Tongue (tissue), 1 donor: ENCODE measurements at regions not wholly inside any gene's neighbourhood (a gene's known extent, or its start where the extent isn't known, plus 50 kb on each side); places are given as distances from the start of the nearest gene placed in this dataset.

ENCODE experiments used
- DNase-seq: peaks from one replicate; pipeline ENCODE4 v3.0.0-alpha.2; 2015

GRCh38 chr1:162964901-162965300, 103.9 kb upstream of the CCDC190 start:
- DNase-seq = no peak

- no peak for DNase-seq
Observed at GRCh38 chr1:162956922-162957321, 95.9 kb upstream of the CCDC190 start.

GRCh38 chr1:162954824-162955223, 93.8 kb upstream of the CCDC190 start:
- no peak for DNase-seq

- DNase-seq = no peak
Observed at GRCh38 chr1:162952956-162953355, 92.0 kb upstream of the CCDC190 start.

- DNase-seq = peak; percentile 31
Observed at GRCh38 chr1:162951553-162952315, 90.8 kb upstream of the CCDC190 start.

DNA sequence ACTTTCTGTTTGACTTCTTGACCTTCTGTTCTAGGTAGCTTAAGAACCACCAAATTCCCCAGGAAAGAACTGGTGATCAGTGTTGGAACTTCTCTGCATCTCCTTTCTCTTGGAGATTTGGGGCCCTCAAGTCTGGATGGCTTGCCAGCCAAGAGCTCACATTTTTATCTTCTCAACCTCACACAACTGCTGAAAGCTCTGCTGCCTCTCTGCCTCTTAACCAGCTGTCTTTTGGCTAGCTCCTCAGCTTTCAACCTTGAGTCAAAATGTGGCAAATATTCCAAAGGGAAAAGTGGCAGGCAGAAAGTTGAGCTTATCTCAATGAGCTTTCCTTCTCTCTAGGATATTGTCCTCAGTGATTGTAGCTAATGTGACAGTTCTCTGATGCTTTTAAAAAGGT, 89.2 kb upstream of the CCDC190 start:
- peak; percentile 17 for DNase-seq

GRCh38 chr1:162946701-162947100, 85.7 kb upstream of the CCDC190 start:
- no peak for DNase-seq

DNA sequence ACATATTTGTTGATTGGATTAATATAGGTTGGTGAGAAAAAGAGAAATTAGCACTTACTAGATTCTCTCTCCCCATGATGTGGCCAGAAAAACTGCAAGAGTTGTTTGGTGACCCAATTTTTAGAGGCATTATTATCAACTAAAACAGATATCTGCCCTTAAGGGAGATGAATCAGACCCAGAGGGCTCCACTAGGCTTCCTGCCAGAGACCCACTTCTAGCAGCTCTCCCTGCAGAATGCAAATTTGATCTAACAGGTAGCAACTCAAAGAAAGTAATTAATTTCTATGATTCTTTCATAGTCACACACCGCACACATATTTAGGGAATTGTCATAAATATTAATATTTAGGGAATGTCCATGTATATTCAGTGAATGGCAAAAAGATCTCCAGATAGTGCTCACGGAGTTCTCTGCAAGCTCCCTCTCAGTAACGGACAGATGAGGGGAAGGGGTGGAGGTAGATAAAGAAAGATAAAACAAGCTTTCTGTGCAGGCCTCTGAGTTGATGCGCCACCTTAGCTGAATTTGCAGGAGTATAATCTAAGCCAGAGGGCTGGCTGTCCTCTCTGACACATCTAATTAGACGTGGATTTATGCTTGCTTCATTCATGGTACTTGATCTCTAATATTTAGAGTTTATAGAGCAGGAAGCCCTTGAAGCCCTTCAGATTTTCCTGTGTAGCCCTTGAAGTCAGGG, 84.1 kb upstream of the CCDC190 start:
- no peak for DNase-seq

GRCh38 chr1:162943622-162944021, 82.6 kb upstream of the CCDC190 start:
- peak; percentile 79 for DNase-seq

GRCh38 chr1:162942916-162943559, 82.1 kb upstream of the CCDC190 start:
- DNase-seq = peak; percentile 74

DNA sequence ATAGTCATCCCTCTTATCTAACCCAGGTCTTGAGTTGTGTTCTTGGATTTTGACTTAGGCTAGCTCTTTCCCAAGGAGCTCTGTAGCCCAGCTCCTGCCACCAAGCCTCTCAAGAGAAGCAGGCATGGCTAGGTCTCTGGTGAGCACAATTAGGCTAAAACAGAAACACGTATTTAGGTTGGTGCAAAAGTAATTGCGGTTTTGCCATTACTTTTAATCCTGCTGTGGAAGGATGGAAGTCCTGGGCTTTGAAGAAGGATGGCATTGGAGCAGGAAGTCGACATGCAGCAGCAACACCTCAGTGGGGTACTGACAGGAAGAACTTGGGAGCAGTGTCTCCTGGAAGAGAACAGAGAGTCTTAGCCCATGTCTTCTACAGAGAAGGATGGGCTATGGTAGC, 80.0 kb upstream of the CCDC190 start:
- no peak for DNase-seq

DNA sequence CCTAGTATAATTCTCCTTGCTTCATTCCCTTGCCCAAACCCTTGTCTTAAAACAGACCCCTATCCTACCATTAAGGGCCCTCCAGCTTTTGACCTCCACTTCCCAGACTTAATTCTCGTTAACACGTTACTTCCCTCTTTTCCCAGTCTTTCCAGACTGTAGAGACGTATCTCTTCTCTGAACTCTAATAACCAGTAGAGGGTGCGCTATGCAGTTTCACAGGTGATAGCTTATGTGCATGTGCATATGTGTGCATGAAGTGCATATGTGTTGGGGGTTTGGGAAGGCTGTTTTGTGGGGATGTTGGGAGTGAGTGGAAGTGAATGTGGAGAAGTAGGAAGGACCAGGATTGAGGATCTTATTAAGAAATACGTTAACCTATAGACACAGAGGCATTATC, 78.1 kb upstream of the CCDC190 start:
- no peak for DNase-seq

DNA sequence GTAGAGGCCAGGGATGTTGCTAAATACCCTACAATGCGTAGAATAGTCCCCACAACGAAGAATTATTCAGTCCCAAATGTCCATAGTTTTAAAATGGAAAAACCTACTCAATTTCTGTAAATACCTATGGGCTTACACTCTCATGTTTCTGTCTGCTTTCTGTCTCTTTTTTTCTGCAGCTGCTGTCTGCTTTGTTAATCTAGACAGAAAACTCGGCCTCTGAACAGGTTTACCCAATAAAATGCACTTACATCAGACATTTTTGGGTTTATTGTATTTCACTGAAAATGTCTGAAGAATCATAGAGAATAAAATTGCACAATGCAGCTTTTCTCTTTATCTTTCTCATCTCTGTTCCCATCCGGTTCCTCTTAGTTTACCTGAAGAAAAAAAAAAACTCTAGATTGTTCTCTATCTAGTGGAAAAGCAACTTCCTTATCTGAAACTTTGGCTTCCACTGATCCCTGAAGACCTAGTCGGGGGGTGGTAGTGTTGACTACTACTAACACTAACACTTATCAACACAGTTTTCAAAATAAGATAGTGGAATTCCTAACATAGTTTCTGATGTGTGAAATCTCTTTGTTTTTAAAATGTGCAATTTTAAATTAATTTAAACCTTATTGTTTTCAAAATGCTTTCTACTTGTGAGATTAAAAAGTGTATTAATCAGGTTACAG, 76.9 kb upstream of the CCDC190 start:
- DNase-seq = peak; percentile 19

- no peak for DNase-seq
Observed at GRCh38 chr1:162930976-162931560, 70.1 kb upstream of the CCDC190 start.

DNA sequence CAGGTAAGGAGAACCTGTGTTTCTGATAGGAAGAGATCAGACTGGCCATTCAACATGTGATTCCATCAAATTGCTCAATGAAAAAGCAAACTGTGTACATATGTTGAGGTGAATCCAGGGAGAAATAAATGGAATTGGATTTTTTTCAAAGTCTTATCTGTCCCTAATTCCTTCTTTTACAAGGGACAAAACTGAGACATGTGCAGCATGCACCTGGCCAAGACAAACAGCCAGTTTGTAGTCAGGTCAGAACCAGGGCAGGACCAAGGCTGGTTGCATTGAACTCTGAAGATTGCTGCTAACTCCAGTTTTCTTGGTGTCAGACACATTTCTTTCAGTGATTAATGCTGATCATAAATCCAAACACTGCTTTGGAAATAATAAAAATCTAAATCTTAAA, 69.6 kb upstream of the CCDC190 start:
- no peak for DNase-seq

- DNase-seq = no peak
Observed at GRCh38 chr1:162929177-162929576, 68.2 kb upstream of the CCDC190 start.

DNA sequence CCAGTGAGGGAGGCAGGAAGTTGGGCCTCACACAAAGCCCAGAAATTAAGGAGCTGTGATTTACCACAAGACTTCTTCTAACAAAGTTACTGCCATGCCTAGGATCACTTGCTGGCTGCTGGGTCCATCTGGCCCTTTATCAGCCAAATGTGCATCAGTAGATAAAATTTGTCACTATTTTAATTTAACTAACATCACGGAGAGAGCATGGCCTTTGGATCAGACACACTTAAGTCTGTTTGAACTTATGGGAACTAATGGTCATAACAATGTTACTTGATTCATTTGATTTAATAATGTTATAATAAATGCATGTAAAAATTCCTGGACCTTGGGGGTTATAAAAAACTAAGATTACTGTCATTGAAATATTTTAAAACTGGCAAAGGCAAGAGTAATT, 67.2 kb upstream of the CCDC190 start:
- no peak for DNase-seq

- DNase-seq = no peak
Observed at GRCh38 chr1:162927421-162927820, 66.4 kb upstream of the CCDC190 start.

DNA sequence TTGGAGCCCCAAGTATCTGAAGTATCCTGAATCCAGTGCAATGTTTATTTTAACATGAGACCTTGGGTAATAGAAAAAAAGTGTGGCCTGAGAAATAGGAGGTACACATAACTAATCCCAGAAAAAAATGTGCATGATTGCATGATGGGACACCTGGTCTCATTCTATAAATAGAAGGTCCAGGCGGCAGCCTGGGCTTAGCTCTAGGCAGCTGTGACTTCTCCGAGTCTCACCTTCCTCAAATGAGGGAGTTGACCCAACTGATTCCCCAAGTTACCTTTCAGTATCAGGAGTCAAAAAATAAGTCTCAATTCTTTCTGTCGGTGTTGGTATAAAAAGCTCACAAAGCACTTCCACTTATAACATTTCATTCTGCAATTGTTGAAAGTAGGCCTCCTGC, 65.9 kb upstream of the CCDC190 start:
- DNase-seq = no peak

GRCh38 chr1:162924179-162924578, 63.2 kb upstream of the CCDC190 start:
- DNase-seq = no peak

- no peak for DNase-seq
Observed at GRCh38 chr1:162922201-162922600, 61.2 kb upstream of the CCDC190 start.

DNA sequence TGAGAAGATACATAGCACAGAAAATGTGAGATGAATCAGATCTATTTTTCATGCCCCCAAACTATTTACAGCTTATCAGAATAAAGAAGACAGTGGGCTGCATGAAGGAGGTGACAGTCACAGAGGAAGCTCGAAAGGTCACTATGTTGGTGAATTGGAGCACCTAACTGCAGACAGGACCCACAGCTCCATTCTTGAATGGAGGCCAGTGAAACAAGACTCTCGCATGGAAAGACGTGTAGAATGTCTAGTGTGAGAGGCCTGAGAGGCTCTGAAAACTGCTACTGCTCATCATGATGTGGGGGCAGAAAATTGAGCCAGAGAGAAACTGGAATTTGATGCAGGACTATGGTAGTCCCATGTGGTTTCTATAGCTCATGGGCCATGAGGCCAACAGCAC, 60.3 kb upstream of the CCDC190 start:
- DNase-seq = no peak

- no peak for DNase-seq
Observed at GRCh38 chr1:162919034-162919433, 58.1 kb upstream of the CCDC190 start.
